ENCODE measurements at regions not wholly inside any gene's neighbourhood (a gene's known extent, or its start where the extent isn't known, plus 50 kb on each side); places are given as distances from the start of the nearest gene placed in this dataset.

DNA sequence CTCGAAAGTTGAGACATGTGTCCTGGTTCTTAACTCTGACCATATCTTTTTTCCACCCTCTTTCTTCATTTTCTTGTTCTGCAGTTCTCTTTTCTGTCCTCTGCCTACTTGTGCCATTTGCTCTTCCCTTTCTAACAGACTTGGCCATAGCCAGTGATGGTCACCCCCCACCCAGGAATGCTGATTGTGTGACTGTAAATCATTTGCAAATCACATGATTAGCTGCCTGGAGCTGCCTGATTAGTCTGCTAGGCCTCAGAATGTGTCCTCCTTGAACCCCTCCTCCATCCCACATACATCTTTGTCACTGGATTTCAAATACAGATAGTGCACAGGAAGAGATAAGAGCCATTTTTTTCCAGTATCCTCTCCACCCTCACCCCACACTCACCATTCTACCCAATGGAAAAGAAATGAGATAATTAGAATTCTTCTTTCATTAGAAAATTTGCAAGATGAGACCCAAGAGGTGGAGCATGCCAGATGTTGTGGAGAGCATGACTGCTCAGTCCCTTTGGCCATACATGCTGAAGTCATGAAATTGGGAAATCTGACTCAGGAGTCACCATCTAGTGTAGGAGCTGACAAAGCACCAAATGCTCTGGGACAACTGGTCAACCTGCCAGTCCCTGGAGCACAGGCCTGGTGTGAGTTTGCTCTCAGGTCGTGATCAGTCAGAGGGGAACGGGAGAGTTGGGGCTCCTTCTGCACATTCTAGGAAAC, 538.2 kb downstream of the CCDC171 start:
- TF ChIP-seq, protein P1, sequence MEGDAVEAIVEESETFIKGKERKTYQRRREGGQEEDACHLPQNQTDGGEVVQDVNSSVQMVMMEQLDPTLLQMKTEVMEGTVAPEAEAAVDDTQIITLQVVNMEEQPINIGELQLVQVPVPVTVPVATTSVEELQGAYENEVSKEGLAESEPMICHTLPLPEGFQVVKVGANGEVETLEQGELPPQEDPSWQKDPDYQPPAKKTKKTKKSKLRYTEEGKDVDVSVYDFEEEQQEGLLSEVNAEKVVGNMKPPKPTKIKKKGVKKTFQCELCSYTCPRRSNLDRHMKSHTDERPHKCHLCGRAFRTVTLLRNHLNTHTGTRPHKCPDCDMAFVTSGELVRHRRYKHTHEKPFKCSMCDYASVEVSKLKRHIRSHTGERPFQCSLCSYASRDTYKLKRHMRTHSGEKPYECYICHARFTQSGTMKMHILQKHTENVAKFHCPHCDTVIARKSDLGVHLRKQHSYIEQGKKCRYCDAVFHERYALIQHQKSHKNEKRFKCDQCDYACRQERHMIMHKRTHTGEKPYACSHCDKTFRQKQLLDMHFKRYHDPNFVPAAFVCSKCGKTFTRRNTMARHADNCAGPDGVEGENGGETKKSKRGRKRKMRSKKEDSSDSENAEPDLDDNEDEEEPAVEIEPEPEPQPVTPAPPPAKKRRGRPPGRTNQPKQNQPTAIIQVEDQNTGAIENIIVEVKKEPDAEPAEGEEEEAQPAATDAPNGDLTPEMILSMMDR (IDR thresholded peaks at IDR 0.05), result no peak
- TF ChIP-seq EZH2 (IDR thresholded peaks at IDR 0.05), result no peak
